Gastroesophageal sphincter (tissue), 3 donors: ENCODE measurements at regions not wholly inside any gene's neighbourhood (a gene's known extent, or its start where the extent isn't known, plus 50 kb on each side); places are given as distances from the start of the nearest gene placed in this dataset.

ENCODE experiments used
- CTCF ChIP-seq, 4 experiments: fragments of 200-600 bp in 2 of 4; fragments of 450-650 bp in 2 of 4; sonication (generic) in 1 of 4; IDR thresholded peaks; one replicate each; pipeline ENCODE4 v1.5.1; 2017 to 2019; ENCODE audit warnings: antibody characterized with exemption in 4 of 4, mild to moderate bottlenecking in 2 of 4, moderate library complexity in 2 of 4
- POLR2A ChIP-seq, 2 donors: fragments of 450-650 bp; IDR thresholded peaks; one replicate each; pipeline ENCODE4 v1.6.1; 2017; ENCODE audit warnings: antibody characterized with exemption in 2 of 2, mild to moderate bottlenecking in 2 of 2, moderate library complexity in 1 of 2

GRCh38 chr17:77358801-77359200 is 218.0 kb downstream of the SEC14L1 start:
- TF ChIP-seq CTCF (IDR thresholded peaks at IDR 0.05) = no peak
- no peak for TF ChIP-seq POLR2A (IDR thresholded peaks at IDR 0.05)
